ENCODE measurements at regions not wholly inside any gene's neighbourhood (a gene's known extent, or its start where the extent isn't known, plus 50 kb on each side); places are given as distances from the start of the nearest gene placed in this dataset.

DNA sequence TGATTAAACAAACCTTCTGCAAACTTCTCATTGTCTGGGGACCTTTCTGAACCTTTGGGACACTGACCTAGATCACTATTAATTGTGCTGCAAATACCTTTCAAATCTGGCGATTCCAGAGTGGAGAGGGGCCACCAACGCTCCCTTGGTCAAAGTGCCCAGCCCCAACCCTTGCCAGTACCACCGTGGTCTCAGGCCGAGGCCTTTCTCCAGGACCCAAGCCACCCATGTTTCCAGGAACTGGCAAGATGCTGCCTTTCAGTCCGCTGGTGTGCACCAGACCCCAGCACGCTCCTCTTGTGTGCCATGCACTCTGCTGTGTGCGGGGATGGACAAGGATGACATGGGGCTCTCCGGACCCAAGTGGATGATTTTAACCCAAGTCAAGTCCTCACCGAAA lies 91.1 kb upstream of the MGMT start:
- no peaks in the 10 kb centered on the region for H3K9me3 ChIP-seq (ENCODE audit: control insufficient read depth, insufficient read depth, low read length)
- H3F3A ChIP-seq (ENCODE audit: control insufficient read depth, insufficient read depth), result no peaks in the 10 kb centered on the region
- H3K4me3 ChIP-seq (ENCODE audit: low read length), result no peak overlapping the region
- no peaks in the 10 kb centered on the region for H3K9me2 ChIP-seq (replicated peaks; ENCODE audit: control insufficient read depth, low read length)
- no peaks in the 10 kb centered on the region for H3K4me1 ChIP-seq (ENCODE audit: control insufficient read depth, low read length)
- H4K20me1 ChIP-seq (ENCODE audit: control insufficient read depth, insufficient read depth, low read depth, low read length), result no peaks in the 10 kb centered on the region
- no peaks in the 10 kb centered on the region for H3K36me3 ChIP-seq (ENCODE audit: control insufficient read depth, low read length)
- TF ChIP-seq EZH2phosphoT487 (IDR thresholded peaks at IDR 0.05; ENCODE audit: borderline replicate concordance, low read length), result no peak
- TF ChIP-seq, protein P1, sequence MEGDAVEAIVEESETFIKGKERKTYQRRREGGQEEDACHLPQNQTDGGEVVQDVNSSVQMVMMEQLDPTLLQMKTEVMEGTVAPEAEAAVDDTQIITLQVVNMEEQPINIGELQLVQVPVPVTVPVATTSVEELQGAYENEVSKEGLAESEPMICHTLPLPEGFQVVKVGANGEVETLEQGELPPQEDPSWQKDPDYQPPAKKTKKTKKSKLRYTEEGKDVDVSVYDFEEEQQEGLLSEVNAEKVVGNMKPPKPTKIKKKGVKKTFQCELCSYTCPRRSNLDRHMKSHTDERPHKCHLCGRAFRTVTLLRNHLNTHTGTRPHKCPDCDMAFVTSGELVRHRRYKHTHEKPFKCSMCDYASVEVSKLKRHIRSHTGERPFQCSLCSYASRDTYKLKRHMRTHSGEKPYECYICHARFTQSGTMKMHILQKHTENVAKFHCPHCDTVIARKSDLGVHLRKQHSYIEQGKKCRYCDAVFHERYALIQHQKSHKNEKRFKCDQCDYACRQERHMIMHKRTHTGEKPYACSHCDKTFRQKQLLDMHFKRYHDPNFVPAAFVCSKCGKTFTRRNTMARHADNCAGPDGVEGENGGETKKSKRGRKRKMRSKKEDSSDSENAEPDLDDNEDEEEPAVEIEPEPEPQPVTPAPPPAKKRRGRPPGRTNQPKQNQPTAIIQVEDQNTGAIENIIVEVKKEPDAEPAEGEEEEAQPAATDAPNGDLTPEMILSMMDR (IDR thresholded peaks at IDR 0.05; ENCODE audit: low read depth, low read length, poor library complexity, severe bottlenecking), result no peak
- no peaks in the 10 kb centered on the region for H3K79me2 ChIP-seq (ENCODE audit: control insufficient read depth, low read length)
- H3K27me3 ChIP-seq (ENCODE audit: control insufficient read depth, low read length), result peaks cover 2% of the 10 kb centered on the region; the same call in 1 of the 2 replicates
- H3K27ac ChIP-seq (ENCODE audit: low read depth, low read length), result no peak overlapping the region
- no peak overlapping the region for H3K4me2 ChIP-seq (ENCODE audit: low read length)

DNA sequence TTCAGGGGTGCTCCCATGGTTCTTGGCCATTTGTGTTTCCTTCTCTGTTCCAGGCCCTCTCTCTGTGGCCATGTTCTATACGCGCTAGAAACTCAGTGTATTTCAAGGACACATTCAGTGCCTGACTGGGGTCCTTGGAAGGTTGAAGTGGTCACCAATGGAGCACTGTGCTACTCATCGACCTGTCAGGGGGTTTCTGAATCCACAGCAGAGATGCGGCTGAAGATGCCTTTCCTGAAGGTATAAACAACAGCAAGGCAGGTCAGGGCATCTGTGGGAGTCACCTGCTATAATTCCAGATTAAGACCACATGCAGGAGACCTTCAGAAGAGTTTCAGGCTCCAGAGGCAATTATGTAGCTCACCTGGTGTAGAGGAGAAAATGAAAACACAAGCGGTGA lies 86.8 kb upstream of the MGMT start:
- Histone ChIP-seq H3K27ac (ENCODE audit: low read depth, low read length) (no peak overlapping the region), H3K4me3 (ENCODE audit: low read length) (no peak overlapping the region)
- TF ChIP-seq EZH2phosphoT487 (IDR thresholded peaks at IDR 0.05; ENCODE audit: borderline replicate concordance, low read length), result no peak
- TF ChIP-seq, protein P1 (IDR thresholded peaks at IDR 0.05; ENCODE audit: low read depth, low read length, poor library complexity, severe bottlenecking), result no peak

DNA sequence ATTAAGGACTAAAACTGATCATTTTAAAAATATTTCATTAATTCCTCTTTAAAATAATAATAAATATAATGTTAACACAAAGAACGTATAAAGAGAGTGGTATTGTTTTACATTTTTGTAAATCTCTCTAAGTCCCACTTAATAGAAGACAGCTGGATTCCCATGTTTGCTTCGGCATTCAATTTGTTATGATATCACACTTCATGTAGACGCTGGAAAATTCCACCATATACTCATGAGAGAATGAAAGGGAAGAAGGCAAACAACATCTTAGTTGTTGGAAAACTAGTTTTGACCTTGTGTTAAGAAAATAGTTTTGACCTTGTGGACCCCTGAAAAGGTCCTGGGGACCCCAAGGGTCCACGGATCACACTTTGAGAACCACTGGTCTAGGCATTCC lies 85.3 kb upstream of the MGMT start:
- no peaks in the 10 kb centered on the region for H3K9me3 ChIP-seq (ENCODE audit: control insufficient read depth, insufficient read depth, low read length)
- no peaks in the 10 kb centered on the region for H3K4me1 ChIP-seq (ENCODE audit: control insufficient read depth, low read length)
- no peaks in the 10 kb centered on the region for H4K20me1 ChIP-seq (ENCODE audit: control insufficient read depth, insufficient read depth, low read depth, low read length)
- no peak overlapping the region for H3K27ac ChIP-seq (ENCODE audit: low read depth, low read length)
- H3K79me2 ChIP-seq (ENCODE audit: control insufficient read depth, low read length), result no peaks in the 10 kb centered on the region
- no peaks in the 10 kb centered on the region for H3K36me3 ChIP-seq (ENCODE audit: control insufficient read depth, low read length)
- H3K4me2 ChIP-seq (ENCODE audit: low read length), result no peak overlapping the region
- no peaks in the 10 kb centered on the region for H3K27me3 ChIP-seq (ENCODE audit: control insufficient read depth, low read length)
- TF ChIP-seq, protein P1 (IDR thresholded peaks at IDR 0.05; ENCODE audit: low read depth, low read length, poor library complexity, severe bottlenecking), result no peak
- TF ChIP-seq EZH2phosphoT487 (IDR thresholded peaks at IDR 0.05; ENCODE audit: borderline replicate concordance, low read length), result no peak
- H3K9me2 ChIP-seq (replicated peaks; ENCODE audit: control insufficient read depth, low read length), result no peaks in the 10 kb centered on the region
- no peaks in the 10 kb centered on the region for H3F3A ChIP-seq (ENCODE audit: control insufficient read depth, insufficient read depth)
- H3K4me3 ChIP-seq (ENCODE audit: low read length), result no peak overlapping the region

More for the DNA sequence above, 86.8 kb upstream of the MGMT start:
- no peaks in the 10 kb centered on the region for H3K4me1 ChIP-seq (ENCODE audit: control insufficient read depth, low read length)
- no peaks in the 10 kb centered on the region for H3K27me3 ChIP-seq (ENCODE audit: control insufficient read depth, low read length)
- no peak overlapping the region for H3K4me2 ChIP-seq (ENCODE audit: low read length)
- H3K36me3 ChIP-seq (ENCODE audit: control insufficient read depth, low read length), result no peaks in the 10 kb centered on the region
- no peaks in the 10 kb centered on the region for H3F3A ChIP-seq (ENCODE audit: control insufficient read depth, insufficient read depth)
- no peaks in the 10 kb centered on the region for H3K9me3 ChIP-seq (ENCODE audit: control insufficient read depth, insufficient read depth, low read length)
- H3K79me2 ChIP-seq (ENCODE audit: control insufficient read depth, low read length), result no peaks in the 10 kb centered on the region
- no peaks in the 10 kb centered on the region for H4K20me1 ChIP-seq (ENCODE audit: control insufficient read depth, insufficient read depth, low read depth, low read length)
- no peaks in the 10 kb centered on the region for H3K9me2 ChIP-seq (replicated peaks; ENCODE audit: control insufficient read depth, low read length)

DNA sequence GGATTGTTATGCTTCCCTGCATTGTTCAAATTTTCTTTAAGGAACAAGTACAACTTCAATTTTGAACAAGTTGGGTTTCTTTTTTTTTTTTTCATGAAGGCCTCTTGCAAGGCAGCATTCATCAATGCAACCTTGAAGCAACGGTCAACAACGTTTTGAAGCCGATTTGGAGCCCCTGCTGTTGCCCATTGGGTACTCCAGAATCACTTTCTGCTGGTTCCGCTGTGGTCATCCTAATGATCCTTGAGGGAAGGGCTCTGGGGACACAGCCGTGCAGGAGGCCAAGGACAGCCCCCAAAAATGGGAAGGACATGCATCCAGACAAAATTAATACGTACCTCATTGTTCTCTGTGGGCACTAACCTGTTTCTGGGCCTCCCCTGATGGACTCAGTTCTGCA lies 84.6 kb upstream of the MGMT start:
- no peaks in the 10 kb centered on the region for H3K27me3 ChIP-seq (ENCODE audit: control insufficient read depth, low read length)
- no peaks in the 10 kb centered on the region for H3K36me3 ChIP-seq (ENCODE audit: control insufficient read depth, low read length)
- H3K27ac ChIP-seq (ENCODE audit: low read depth, low read length), result no peak overlapping the region
- H3K9me2 ChIP-seq (replicated peaks; ENCODE audit: control insufficient read depth, low read length), result no peaks in the 10 kb centered on the region
- H3K4me3 ChIP-seq (ENCODE audit: low read length), result no peak overlapping the region
- H3F3A ChIP-seq (ENCODE audit: control insufficient read depth, insufficient read depth), result no peaks in the 10 kb centered on the region
- TF ChIP-seq EZH2phosphoT487 (IDR thresholded peaks at IDR 0.05; ENCODE audit: borderline replicate concordance, low read length), result no peak
- TF ChIP-seq, protein P1 (IDR thresholded peaks at IDR 0.05; ENCODE audit: low read depth, low read length, poor library complexity, severe bottlenecking), result no peak
- H3K4me2 ChIP-seq (ENCODE audit: low read length), result no peak overlapping the region
- no peaks in the 10 kb centered on the region for H4K20me1 ChIP-seq (ENCODE audit: control insufficient read depth, insufficient read depth, low read depth, low read length)
- no peaks in the 10 kb centered on the region for H3K4me1 ChIP-seq (ENCODE audit: control insufficient read depth, low read length)
- no peaks in the 10 kb centered on the region for H3K9me3 ChIP-seq (ENCODE audit: control insufficient read depth, insufficient read depth, low read length)
- no peaks in the 10 kb centered on the region for H3K79me2 ChIP-seq (ENCODE audit: control insufficient read depth, low read length)

Data from DOHH2 (cell line).